Uterus (tissue), 3 donors: ENCODE measurements at regions not wholly inside any gene's neighbourhood (a gene's known extent, or its start where the extent isn't known, plus 50 kb on each side); places are given as distances from the start of the nearest gene placed in this dataset.
A peak's percentile ranks its signal among the peaks of the same experiment; 100 is the strongest.

ENCODE experiments used
- DNase-seq, 2 donors: peaks; one replicate each; pipeline ENCODE4 v3.0.0-alpha.2; 2019 to 2020
- H3K27ac ChIP-seq, 2 donors: fragments of 200-600 bp; sonication (generic); 1 replicate in 1 of 2; 2 replicates in 1 of 2; pipeline ENCODE4 v1.5.1; 2016 to 2018
- H3K27me3 ChIP-seq, 2 donors: fragments of 200-600 bp; sonication (generic); one replicate each; pipeline ENCODE4 v1.5.1; 2018 to 2019; ENCODE audit warnings: control low read depth in 1 of 2
- H3K36me3 ChIP-seq, 2 donors: fragments of 200-600 bp; sonication (generic); one replicate each; pipeline ENCODE4 v1.5.1; 2019; ENCODE audit warnings: control low read depth in 1 of 2
- H3K4me1 ChIP-seq, 2 donors: fragments of 200-600 bp; sonication (generic); one replicate each; pipeline ENCODE4 v1.5.1; 2018 to 2019; ENCODE audit warnings: control low read depth in 1 of 2
- H3K4me3 ChIP-seq, 2 donors: fragments of 200-600 bp; sonication (generic); 1 replicate in 1 of 2; 2 replicates in 1 of 2; pipeline ENCODE4 v1.5.1; 2018 to 2019; ENCODE audit warnings: mild to moderate bottlenecking in 1 of 2
- H3K9me3 ChIP-seq, 2 donors: fragments of 200-600 bp; sonication (generic); one replicate each; pipeline ENCODE4 v1.5.1; 2019; ENCODE audit warnings: control low read depth in 1 of 2
- POLR2A ChIP-seq, 2 donors: fragments of 450-650 bp; IDR thresholded peaks; one replicate each; pipeline ENCODE4 v1.6.1; 2016; ENCODE audit warnings: antibody characterized with exemption in 2 of 2, mild to moderate bottlenecking in 1 of 2, moderate library complexity in 1 of 2
- intact Hi-C: fragments of 100-400 bp; cut with DNase I; formaldehyde crosslinking; loops from one replicate; pipeline ENCODE4 v1.15.1; 2023; ENCODE audit warnings: low total_unique reads
- TF ChIP-seq, protein P1 (sequence below), 4 experiments: fragments of 200-600 bp in 2 of 4; fragments of 450-650 bp in 2 of 4; sonication (generic) in 2 of 4; IDR thresholded peaks; one replicate each; pipeline ENCODE4 v1.5.1; 2016 to 2019; ENCODE audit warnings: antibody characterized with exemption in 4 of 4, mild to moderate bottlenecking in 2 of 4, moderate library complexity in 1 of 4
- donor health status: DM: yes; HTN: yes; CAD: no.

DNA sequence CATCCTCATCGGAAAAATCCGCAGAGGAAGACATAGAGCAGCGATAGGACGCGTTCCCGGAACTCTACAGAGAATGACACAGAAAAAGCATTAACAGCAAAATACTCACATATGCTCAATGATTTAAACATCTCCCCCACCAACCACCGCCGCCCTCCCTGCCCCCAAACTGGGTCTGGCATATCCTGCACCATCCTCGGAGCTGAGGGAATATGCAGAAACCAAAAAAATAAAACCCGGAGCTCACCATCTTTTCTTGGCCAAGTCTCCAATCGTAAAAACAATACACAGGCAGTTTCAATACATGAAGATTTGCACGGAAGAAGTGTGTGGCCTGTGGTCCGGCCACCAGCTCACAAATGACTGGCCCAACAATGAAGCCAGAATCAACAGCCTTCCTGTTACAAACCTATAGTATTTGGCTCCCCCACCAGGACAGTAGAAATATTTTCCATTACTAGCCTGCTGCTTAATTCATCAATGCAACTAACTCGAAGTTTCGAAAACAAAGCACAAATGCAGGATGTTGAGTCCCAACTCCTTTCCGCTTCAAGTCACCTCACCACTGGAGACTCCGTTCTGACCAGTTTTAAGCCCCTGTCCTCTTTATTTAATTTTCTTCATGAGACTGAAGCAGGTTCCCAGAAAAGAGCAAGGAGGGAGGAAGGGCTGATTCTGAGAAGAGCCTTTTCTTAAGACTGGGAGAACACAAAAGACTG, 103.2 kb upstream of the BEND6 start:
- TF ChIP-seq, protein P1, sequence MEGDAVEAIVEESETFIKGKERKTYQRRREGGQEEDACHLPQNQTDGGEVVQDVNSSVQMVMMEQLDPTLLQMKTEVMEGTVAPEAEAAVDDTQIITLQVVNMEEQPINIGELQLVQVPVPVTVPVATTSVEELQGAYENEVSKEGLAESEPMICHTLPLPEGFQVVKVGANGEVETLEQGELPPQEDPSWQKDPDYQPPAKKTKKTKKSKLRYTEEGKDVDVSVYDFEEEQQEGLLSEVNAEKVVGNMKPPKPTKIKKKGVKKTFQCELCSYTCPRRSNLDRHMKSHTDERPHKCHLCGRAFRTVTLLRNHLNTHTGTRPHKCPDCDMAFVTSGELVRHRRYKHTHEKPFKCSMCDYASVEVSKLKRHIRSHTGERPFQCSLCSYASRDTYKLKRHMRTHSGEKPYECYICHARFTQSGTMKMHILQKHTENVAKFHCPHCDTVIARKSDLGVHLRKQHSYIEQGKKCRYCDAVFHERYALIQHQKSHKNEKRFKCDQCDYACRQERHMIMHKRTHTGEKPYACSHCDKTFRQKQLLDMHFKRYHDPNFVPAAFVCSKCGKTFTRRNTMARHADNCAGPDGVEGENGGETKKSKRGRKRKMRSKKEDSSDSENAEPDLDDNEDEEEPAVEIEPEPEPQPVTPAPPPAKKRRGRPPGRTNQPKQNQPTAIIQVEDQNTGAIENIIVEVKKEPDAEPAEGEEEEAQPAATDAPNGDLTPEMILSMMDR (IDR thresholded peaks at IDR 0.05) = peak; percentile 51 to 80 (median 72)
- TF ChIP-seq POLR2A (IDR thresholded peaks at IDR 0.05) = no peak
- Histone ChIP-seq H3K9me3 (no peaks in the 10 kb centered on the region), H3K27me3 (no peaks in the 10 kb centered on the region), H3K27ac (peak overlapping the region; percentile 40 to 55), H3K4me1 (no peaks in the 10 kb centered on the region), H3K4me3 (peak overlapping the region; percentile 40 to 50), H3K36me3 (no peaks in the 10 kb centered on the region)
- intact Hi-C loops = loop anchor here (10.0 kb wide), 1 partner anchor 217 kb away; no protein-coding TSS in a partner anchor
- DNase-seq = peak; percentile 40 to 57

DNA sequence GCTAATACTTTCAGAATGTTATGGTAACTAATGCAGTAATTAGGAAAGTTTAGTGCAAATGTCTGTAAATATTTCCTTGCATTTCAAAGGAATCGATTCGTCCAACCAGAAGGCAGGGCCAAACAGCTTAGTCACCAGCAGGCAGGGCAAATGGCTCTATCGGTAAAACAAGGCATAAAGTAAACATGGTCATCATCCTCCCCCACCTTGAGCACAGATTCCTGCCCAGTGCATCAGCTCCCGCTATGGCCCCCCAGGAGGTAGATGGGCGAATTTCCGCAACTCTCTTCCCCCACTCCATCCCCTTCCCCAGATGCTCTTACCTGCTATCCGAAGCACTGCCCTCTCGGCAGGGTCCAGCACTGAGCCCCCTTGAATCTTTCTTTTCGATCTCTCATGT, 103.8 kb upstream of the BEND6 start:
- peak overlapping the region; percentile 40 to 55 for H3K27ac ChIP-seq
- H3K4me1 ChIP-seq = no peaks in the 10 kb centered on the region
- H3K4me3 ChIP-seq = peak overlapping the region; percentile 40 to 50
- no peaks in the 10 kb centered on the region for H3K9me3 ChIP-seq
- intact Hi-C loops = loop anchor here (10.0 kb wide), 1 partner anchor 216 kb away; no protein-coding TSS in a partner anchor
- DNase-seq = no peak
- no peak for TF ChIP-seq POLR2A (IDR thresholded peaks at IDR 0.05)
- TF ChIP-seq, protein P1 (IDR thresholded peaks at IDR 0.05) = no peak
- no peaks in the 10 kb centered on the region for H3K36me3 ChIP-seq
- no peaks in the 10 kb centered on the region for H3K27me3 ChIP-seq

DNA sequence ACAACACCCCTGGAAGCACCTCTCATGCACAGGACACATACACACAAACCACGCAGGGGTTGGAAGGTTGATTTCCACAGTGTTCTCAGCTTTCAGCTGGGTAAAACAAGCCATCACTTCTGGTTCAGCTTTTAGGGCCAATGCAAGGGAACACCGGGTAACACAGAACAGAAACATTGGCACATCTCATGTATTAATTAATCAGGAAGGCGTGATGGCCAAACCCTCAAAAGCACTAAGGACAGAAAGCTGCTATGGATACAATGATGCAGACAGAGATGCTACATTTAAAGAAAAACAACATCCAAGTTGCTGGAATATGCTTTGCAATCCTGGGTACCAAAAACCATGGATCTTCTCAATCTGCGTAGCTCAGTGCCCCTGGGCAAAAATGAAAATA, 104.3 kb upstream of the BEND6 start:
- no peak overlapping the region for H3K27ac ChIP-seq

DNA sequence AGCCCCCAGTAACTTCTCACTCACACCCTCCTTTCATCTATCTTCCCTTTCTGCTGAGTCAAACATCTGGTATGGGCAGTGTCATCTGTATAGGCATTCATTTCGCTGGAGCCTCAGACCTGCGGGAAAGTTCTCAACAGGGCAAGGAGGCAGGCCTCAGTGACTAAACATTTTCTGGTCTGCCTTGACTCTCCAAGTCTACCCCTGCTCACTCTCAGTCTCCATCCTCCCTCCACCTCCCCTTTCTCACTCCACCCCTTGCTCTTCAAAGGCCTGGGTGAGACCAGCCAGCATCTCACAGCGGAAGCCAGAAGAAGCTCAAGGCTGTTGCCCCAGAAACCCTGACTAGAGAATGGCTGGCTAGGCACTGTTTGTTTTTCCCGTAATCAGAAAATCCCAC, 105.0 kb upstream of the BEND6 start:
- H3K4me3 ChIP-seq = no peak overlapping the region
- no peaks in the 10 kb centered on the region for H3K4me1 ChIP-seq
- intact Hi-C loops = loop anchor here (10.0 kb wide), 1 partner anchor 215 kb away; no protein-coding TSS in a partner anchor
- no peak for DNase-seq
- no peaks in the 10 kb centered on the region for H3K9me3 ChIP-seq
- H3K27ac ChIP-seq = no peak overlapping the region
- no peaks in the 10 kb centered on the region for H3K36me3 ChIP-seq
- H3K27me3 ChIP-seq = no peaks in the 10 kb centered on the region
- no peak for TF ChIP-seq POLR2A (IDR thresholded peaks at IDR 0.05)
- TF ChIP-seq, protein P1 (IDR thresholded peaks at IDR 0.05) = no peak

More for the DNA sequence above, 104.3 kb upstream of the BEND6 start:
- intact Hi-C loops = loop anchor here (10.0 kb wide), 1 partner anchor 216 kb away; no protein-coding TSS in a partner anchor
- TF ChIP-seq, protein P1 (IDR thresholded peaks at IDR 0.05) = no peak
- TF ChIP-seq POLR2A (IDR thresholded peaks at IDR 0.05) = no peak
- Histone ChIP-seq H3K36me3 (no peaks in the 10 kb centered on the region), H3K9me3 (no peaks in the 10 kb centered on the region), H3K4me1 (no peaks in the 10 kb centered on the region), H3K27me3 (no peaks in the 10 kb centered on the region), H3K4me3 (peak overlapping the region; percentile 40 to 50)
- DNase-seq = no peak

DNA sequence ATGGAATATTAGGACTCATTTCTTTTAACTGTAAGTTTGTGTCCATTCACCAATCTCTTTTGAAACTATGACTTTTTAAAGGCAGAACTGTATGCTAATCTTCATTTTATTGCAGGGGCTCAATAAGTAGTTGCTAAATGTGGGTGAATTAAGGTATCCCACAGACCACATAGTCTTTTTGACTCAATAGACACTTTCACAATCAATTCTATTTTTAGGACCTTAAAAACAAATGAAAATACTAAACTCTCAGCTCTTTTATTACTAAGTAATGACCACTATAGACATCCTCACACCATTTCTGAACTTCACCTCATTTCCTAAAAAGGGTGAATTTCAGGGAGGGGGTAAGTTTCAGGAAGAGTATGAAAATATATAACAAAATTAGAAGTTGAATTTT, 106.8 kb upstream of the BEND6 start:
- Histone ChIP-seq H3K27me3 (no peaks in the 10 kb centered on the region), H3K27ac (no peak overlapping the region)
- intact Hi-C loops = no loop called here

More for the DNA sequence above, 106.8 kb upstream of the BEND6 start:
- no peak overlapping the region for H3K4me3 ChIP-seq
- no peaks in the 10 kb centered on the region for H3K4me1 ChIP-seq
- TF ChIP-seq POLR2A (IDR thresholded peaks at IDR 0.05) = no peak
- TF ChIP-seq, protein P1 (IDR thresholded peaks at IDR 0.05) = no peak
- no peaks in the 10 kb centered on the region for H3K9me3 ChIP-seq
- no peak for DNase-seq
- H3K36me3 ChIP-seq = no peaks in the 10 kb centered on the region
